HG03460 (cell line): ENCODE measurements at regions not wholly inside any gene's neighbourhood (a gene's known extent, or its start where the extent isn't known, plus 50 kb on each side); places are given as distances from the start of the nearest gene placed in this dataset.
"Not testable (repeated sequence)": the region's sequence is repeated elsewhere in the genome, so short reads cannot be mapped to it uniquely, and the experiment has no call there.

Experiments
- ATAC-seq: cut with Tn5 transposase; IDR thresholded peaks from one replicate; pipeline ENCODE4 v1.9.1; 2021; ENCODE audit not compliant: unreplicated experiment

DNA sequence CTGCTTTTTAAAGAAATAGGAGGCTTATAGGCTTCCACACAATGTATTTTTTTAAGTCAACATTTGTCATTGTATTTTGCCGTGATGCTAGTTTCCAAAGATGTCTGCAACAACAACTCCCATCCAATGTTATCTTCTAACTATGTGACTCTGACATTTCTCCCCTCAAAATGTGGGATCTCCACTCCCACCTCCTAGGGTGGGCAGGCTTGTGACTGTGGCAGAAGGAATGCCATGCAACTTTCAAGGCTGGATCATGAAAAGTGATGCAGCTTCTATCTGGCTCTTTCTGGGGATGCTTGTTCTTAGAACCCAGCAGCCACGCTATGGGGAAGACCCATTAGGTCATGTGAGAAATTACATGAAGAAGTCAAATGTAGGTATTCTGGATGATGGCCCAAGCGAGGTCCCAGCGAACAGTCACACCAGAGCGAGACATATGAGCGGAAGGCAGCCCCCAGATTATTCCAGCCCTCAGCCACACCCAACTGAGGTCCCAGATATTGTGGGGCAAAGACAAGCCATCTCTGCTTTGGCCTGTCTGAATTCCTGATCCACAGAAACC, 124.3 kb downstream of the BDH1 start:
- no peak for ATAC-seq

- ATAC-seq, result no peak
These were observed 124.8 kb downstream of the BDH1 start for GRCh38 chr3:197430934-197431333.

DNA sequence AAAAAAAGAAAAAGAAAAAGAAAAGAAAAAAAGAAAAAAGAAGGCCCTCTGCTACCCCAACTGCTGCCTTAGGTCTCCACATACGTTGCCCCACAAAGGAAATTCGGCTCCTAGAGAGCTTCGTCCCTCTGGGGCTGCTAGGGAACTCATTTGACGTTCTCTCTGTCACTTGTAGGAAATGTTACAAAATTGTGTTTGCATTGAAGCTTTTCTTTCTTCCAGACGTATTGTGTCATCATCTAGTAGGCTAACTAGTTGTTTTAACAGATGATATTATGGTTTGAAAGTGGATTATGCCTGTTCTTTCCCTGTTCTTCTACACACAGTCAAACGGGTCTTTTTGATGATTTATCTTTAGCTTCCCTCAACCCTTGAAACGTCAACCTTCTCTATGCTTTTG, 125.3 kb downstream of the BDH1 start:
- no peak for ATAC-seq

GRCh38 chr3:197428952-197429351, 126.8 kb downstream of the BDH1 start:
- ATAC-seq, result no peak

GRCh38 chr3:197428117-197428801, 127.5 kb downstream of the BDH1 start:
- no peak for ATAC-seq

- no peak for ATAC-seq
These were observed 128.6 kb upstream of the DLG1 start for GRCh38 chr3:197427021-197427420.

GRCh38 chr3:197426121-197426566, 127.7 kb upstream of the DLG1 start:
- ATAC-seq, result no peak

- ATAC-seq, result no peak
These were observed 127.2 kb upstream of the DLG1 start for GRCh38 chr3:197425485-197426120.

DNA sequence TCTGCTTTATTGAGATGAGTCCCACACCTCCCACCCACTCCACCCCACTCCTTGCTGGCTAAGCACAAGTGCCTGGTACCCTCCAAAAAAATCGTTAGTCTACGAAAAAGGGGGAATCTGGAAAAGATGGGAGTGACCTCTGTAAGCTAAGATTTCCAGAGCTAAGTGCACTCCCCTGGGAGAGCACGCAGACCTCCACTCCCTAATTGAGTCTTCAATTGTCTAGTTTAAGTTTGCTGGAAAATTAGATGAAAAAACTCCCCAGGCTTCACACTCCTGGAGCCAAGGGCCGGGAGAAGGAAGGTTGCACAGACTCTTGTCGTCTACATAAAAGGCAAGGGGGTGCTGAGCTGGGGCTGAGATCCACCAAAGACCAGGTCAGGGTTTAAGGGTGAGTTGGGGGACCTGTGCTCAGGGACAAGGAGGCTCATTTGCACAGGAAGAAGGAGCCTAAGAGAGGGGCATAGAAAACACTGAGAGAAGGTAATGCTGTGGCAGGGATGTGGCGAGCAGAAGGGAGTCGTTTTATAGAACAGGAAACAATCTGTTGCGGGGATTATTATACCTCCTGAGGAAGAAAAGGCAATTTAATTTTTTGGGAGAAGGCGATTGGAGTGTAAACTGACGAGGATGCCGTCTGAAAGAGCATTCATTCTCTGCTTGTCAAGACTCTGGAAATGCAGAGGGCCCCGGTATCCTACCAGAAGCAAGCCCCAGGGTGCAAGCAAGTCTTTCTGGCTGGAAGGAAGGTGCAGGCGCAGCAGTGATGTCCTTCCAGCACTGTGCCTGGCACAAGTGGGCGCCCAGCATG, 126.5 kb upstream of the DLG1 start:
- ATAC-seq, result no peak

GRCh38 chr3:197424266-197424665, 125.9 kb upstream of the DLG1 start:
- ATAC-seq, result no peak

DNA sequence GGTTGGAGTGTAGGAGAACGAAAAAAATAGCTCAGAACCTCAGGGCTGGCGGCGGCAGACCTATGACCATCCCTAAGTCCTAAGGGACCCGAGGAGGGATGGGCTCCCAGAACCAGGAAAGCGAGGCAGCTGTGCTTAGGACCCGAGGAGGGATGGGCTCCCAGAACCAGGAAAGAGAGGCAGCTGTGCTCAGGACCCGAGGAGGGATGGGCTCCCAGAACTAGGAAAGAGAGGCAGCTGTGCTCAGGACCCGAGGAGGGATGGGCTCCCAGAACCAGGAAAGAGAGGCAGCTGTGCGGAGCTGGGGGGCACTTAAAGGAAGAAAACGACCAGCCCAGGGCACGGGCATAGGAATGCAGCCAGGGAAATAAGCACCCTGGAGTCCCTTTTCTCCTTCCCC, 125.0 kb upstream of the DLG1 start:
- no peak for ATAC-seq

- ATAC-seq, result no peak
These were observed 124.1 kb upstream of the DLG1 start for GRCh38 chr3:197422506-197422905.

DNA sequence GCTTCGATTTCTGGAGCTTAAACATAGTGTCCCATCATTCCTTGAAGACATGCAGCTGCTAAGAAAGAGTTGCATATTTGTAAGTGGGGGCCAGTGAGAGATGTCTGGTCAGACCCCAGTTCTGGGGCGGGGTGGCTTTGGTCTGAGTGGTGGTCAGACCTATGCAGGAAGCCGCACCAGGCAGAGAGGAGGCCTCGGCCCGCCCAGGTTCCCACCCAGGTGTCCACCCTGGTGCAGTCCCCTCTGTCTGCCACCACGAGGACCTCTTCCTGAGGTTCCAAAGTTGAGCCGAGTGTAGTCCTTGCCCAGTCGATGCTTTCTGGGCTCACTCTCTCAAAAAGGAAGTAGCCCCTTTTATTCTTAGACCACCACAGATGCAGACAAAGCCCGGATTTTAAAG, 122.6 kb upstream of the DLG1 start:
- no peak for ATAC-seq

GRCh38 chr3:197420566-197420965, 122.2 kb upstream of the DLG1 start:
- ATAC-seq, result no peak

GRCh38 chr3:197420115-197420514, 121.7 kb upstream of the DLG1 start:
- ATAC-seq, result no peak

GRCh38 chr3:197419696-197420095, 121.3 kb upstream of the DLG1 start:
- no peak for ATAC-seq

GRCh38 chr3:197417911-197418618, 119.7 kb upstream of the DLG1 start:
- ATAC-seq, result no peak

- no peak for ATAC-seq
These were observed 119.0 kb upstream of the DLG1 start for GRCh38 chr3:197417441-197417840.

GRCh38 chr3:197411899-197412298, 113.5 kb upstream of the DLG1 start:
- ATAC-seq, result not testable (repeated sequence)

GRCh38 chr3:197410170-197410569, 111.8 kb upstream of the DLG1 start:
- not testable (repeated sequence) for ATAC-seq
